ENCODE measurements at regions not wholly inside any gene's neighbourhood (a gene's known extent, or its start where the extent isn't known, plus 50 kb on each side); places are given as distances from the start of the nearest gene placed in this dataset.

- no peak overlapping the region for H3K4me2 ChIP-seq (ENCODE audit: insufficient read depth in 1 of 2, low read depth in 2 of 2, low read length in 2 of 2)
- H4K20me1 ChIP-seq (replicated peaks in 1 of 2; ENCODE audit: control insufficient read depth in 1 of 2, insufficient read depth in 2 of 2, low read length in 2 of 2) = no peaks in the 10 kb centered on the region
- no peak overlapping the region for H2BK20ac ChIP-seq (ENCODE audit: low read length)
- H3K4me1 ChIP-seq (replicated peaks in 1 of 4; ENCODE audit: control insufficient read depth in 3 of 4, insufficient read depth in 4 of 4, low read length in 3 of 4) = no peaks in the 10 kb centered on the region
- no peaks in the 10 kb centered on the region for H3K23me2 ChIP-seq (ENCODE audit: low read depth, low read length)
- H4K5ac ChIP-seq (ENCODE audit: insufficient read length, low read depth, low read length) = no peak overlapping the region
- TF ChIP-seq SIRT6 (IDR thresholded peaks at IDR 0.05; ENCODE audit: low read length) = no peak
- TF ChIP-seq BACH1 (IDR thresholded peaks at IDR 0.05; ENCODE audit: low read length) = no peak
- TF ChIP-seq SP2 (IDR thresholded peaks at IDR 0.05; ENCODE audit: low read length) = no peak
- H4K8ac ChIP-seq (ENCODE audit: extremely low read depth, insufficient read depth, low read length) = no peak overlapping the region
- H3K23ac ChIP-seq (ENCODE audit: insufficient read length) = no peak overlapping the region
- no peak overlapping the region for H2BK5ac ChIP-seq (ENCODE audit: low read depth, low read length)
- no peak for FAIRE-seq
- H3K56ac ChIP-seq (replicated peaks; ENCODE audit: insufficient read length, low read depth, low read length) = no peak overlapping the region
- no peaks in the 10 kb centered on the region for H3K27me3 ChIP-seq (replicated peaks in 1 of 4; ENCODE audit: control insufficient read depth in 3 of 4, extremely low read depth in 1 of 4, insufficient read depth in 3 of 4, low read length in 3 of 4)
- H3K18ac ChIP-seq (ENCODE audit: extremely low read depth, low read length) = no peak overlapping the region
- 84% methylated on average over 1 of the region's 1 CpG; no CpG with 5 or more reads in 1 of the 2 experiments for WGBS, 2 experiments (ENCODE audit: extremely low coverage in 1 of 2, insufficient coverage in 1 of 2, insufficient read length in 1 of 2, insufficient replicate concordance in 2 of 2, low coverage in 1 of 2, low lambda C conversion rate in 2 of 2, missing lambda C conversion rate in 1 of 2)
- no peak overlapping the region for H3K14ac ChIP-seq (ENCODE audit: insufficient read length)
- no peaks in the 10 kb centered on the region for H3K9me3 ChIP-seq (ENCODE audit: insufficient read depth in 2 of 2, low read depth in 1 of 2, low read length in 1 of 2)
- H2BK15ac ChIP-seq (ENCODE audit: low read length) = no peak overlapping the region
- H3K36me3 ChIP-seq (ENCODE audit: control insufficient read depth in 2 of 4, insufficient read depth in 4 of 4, low read length in 3 of 4) = no peaks in the 10 kb centered on the region
- no peaks in the 10 kb centered on the region for H3K79me1 ChIP-seq (ENCODE audit: low read depth, low read length)
- no peak overlapping the region for H2BK12ac ChIP-seq (ENCODE audit: low read depth, low read length)
- DNase-seq (ENCODE audit: low read depth in 1 of 2, low spot score in 2 of 2) = no peak
- no peak overlapping the region for H2BK120ac ChIP-seq (replicated peaks; ENCODE audit: low read depth, low read length)
- H4K91ac ChIP-seq (replicated peaks; ENCODE audit: insufficient read length, low read length) = no peak overlapping the region
- H3K79me2 ChIP-seq (ENCODE audit: control insufficient read depth in 1 of 2, insufficient read depth in 2 of 2, low read length in 2 of 2) = no peaks in the 10 kb centered on the region
- no peak overlapping the region for H3K27ac ChIP-seq (ENCODE audit: low read depth, low read length)
- CTCF ChIA-PET (ENCODE audit: partially characterized antibody) = no interaction called here
- no peak overlapping the region for H3K4me3 ChIP-seq (ENCODE audit: extremely low read depth in 1 of 4, insufficient read depth in 2 of 4, low read depth in 3 of 4, low read length in 4 of 4)
- H2AFZ ChIP-seq (ENCODE audit: low read length) = no peak overlapping the region
- H3K9ac ChIP-seq (replicated peaks in 1 of 4; ENCODE audit: extremely low read depth in 1 of 4, low read depth in 3 of 4, low read length in 3 of 4) = no peak overlapping the region
- POLR2A ChIA-PET (ENCODE audit: partially characterized antibody) = no interaction called here
- no peak overlapping the region for H3K4ac ChIP-seq (replicated peaks; ENCODE audit: insufficient read length, low read depth, low read length)
- H2AK5ac ChIP-seq (ENCODE audit: low read depth, low read length) = no peak overlapping the region
These were observed 479.0 kb downstream of the CYLC2 start for GRCh38 chr9:103474156-103474555.
